K562 (cell line): ENCODE measurements at regions not wholly inside any gene's neighbourhood (a gene's known extent, or its start where the extent isn't known, plus 50 kb on each side); places are given as distances from the start of the nearest gene placed in this dataset.

Experiments used
- ATAC-seq: fragments of 200-7000 bp; cut with Tn5 transposase; 3 replicates; pipeline ENCODE4 v1.9.1; 2020; ENCODE audit warnings: moderate library complexity
- BruUV-seq: library from RNA; stranded (reverse); fragments of 400-500 nt; replicated peaks from 2 replicates; lab custom pipeline; 2021; lab: Mats Ljungman, UMichigan
- CTCF ChIA-PET: fragments of 300-600 bp; formaldehyde crosslinking; extraction: SDS; loops from one replicate; lab custom pipeline; 2021; ENCODE audit warnings: low intra/inter-chr PET ratio; lab: Yijun Ruan, JAX
- POLR2A ChIA-PET: fragments of 300-600, 350-650 bp; sonication (Branson Sonifier 250); formaldehyde crosslinking; extraction: SDS; loops from one replicate; lab custom pipeline; 2021; ENCODE audit warnings: antibody characterized with exemption, inconsistent platforms; lab: Yijun Ruan, JAX
- DNase-seq, 4 experiments: peaks; one replicate each; pipeline versions ENCODE4 v3.0.0 to v3.0.0-alpha.2; 2011 to 2018; ENCODE audit warnings: low spot score in 3 of 4, mixed read lengths in 3 of 4; ENCODE audit errors: extremely low read depth in 1 of 4
- FAIRE-seq: peaks from 2 replicates; lab custom pipeline; 2011; peaks lifted over from hg19 to GRCh38; lab: Jason Lieb, UNC
- H2AFZ ChIP-seq: 2 replicates; pipeline ENCODE4 v1.6.0; 2011; ENCODE audit warnings: low read depth, low read length, control low read depth, inconsistent platforms
- H3K27ac ChIP-seq: fragments of 200-600 bp; 3 replicates; pipeline ENCODE4 v1.8.0; 2011; ENCODE audit warnings: low read depth, mild to moderate bottlenecking, control low read depth, inconsistent platforms, low read length, moderate library complexity, mixed read lengths; ENCODE audit errors: extremely low read depth
- H3K27me3 ChIP-seq, 2 experiments: fragments of 300-600 bp in 1 of 2; 2 replicates in 1 of 2; 3 replicates in 1 of 2; pipeline versions ENCODE4 v1.6.0 to v1.8.0; 2011; ENCODE audit warnings: inconsistent platforms in 2 of 2, low read length in 2 of 2, mild to moderate bottlenecking in 1 of 2, mixed read lengths in 1 of 2, moderate library complexity in 1 of 2; ENCODE audit not compliant: control insufficient read depth in 2 of 2, insufficient read depth in 2 of 2
- H3K36me3 ChIP-seq: fragments of 300-600 bp; 3 replicates; pipeline ENCODE4 v1.8.0; 2011; ENCODE audit warnings: mild to moderate bottlenecking, low read length, inconsistent platforms; ENCODE audit not compliant: control insufficient read depth, insufficient read depth
- H3K4me1 ChIP-seq, 2 experiments: fragments of 200-600 bp in 1 of 2; replicated peaks in 1 of 2; 2 replicates in 1 of 2; 3 replicates in 1 of 2; pipeline versions ENCODE4 v1.5.1 to v1.8.0; 2011; ENCODE audit warnings: inconsistent platforms in 2 of 2, low read length in 2 of 2, mild to moderate bottlenecking in 1 of 2, mixed read lengths in 1 of 2, moderate library complexity in 1 of 2; ENCODE audit not compliant: control insufficient read depth in 2 of 2, insufficient read depth in 2 of 2
- H3K4me2 ChIP-seq: 2 replicates; pipeline ENCODE4 v1.6.1; 2011; ENCODE audit warnings: low read length, control low read depth, inconsistent platforms, mixed read lengths; ENCODE audit not compliant: insufficient read depth
- H3K4me3 ChIP-seq: fragments of 200-600 bp; sonication (generic), shearing (Covaris generic); 2 replicates; pipeline ENCODE4 v1.5.1; 2016; ENCODE audit warnings: control low read depth, inconsistent platforms
- H3K79me2 ChIP-seq: fragments of 200-600 bp; 3 replicates; pipeline ENCODE4 v1.8.0; 2011; ENCODE audit warnings: low read length, inconsistent platforms; ENCODE audit not compliant: control insufficient read depth, insufficient read depth
- H3K9ac ChIP-seq, 2 experiments: 2 replicates each; pipeline versions ENCODE4 v1.6.0 to v1.6.1; 2011; ENCODE audit warnings: low read depth in 2 of 2, low read length in 2 of 2, control low read depth in 1 of 2, inconsistent platforms in 1 of 2, mild to moderate bottlenecking in 1 of 2, mixed read lengths in 1 of 2; ENCODE audit not compliant: insufficient read depth in 1 of 2
- H3K9me1 ChIP-seq: one replicate; pipeline ENCODE4 v1.6.0; 2011; ENCODE audit warnings: inconsistent platforms, mild to moderate bottlenecking, low read length, moderate library complexity; ENCODE audit not compliant: control insufficient read depth, insufficient read depth
- H3K9me3 ChIP-seq: replicated peaks from 2 replicates; pipeline ENCODE4 v1.5.1; 2011; ENCODE audit warnings: low read depth, low read length, inconsistent platforms; ENCODE audit not compliant: control insufficient read depth, insufficient read depth
- H4K20me1 ChIP-seq: replicated peaks from 2 replicates; pipeline ENCODE4 v1.6.1; 2011; ENCODE audit warnings: low read length, inconsistent platforms, mixed read lengths; ENCODE audit not compliant: control insufficient read depth, insufficient read depth
- CHAMP1 ChIP-seq: fragments of 450-650 bp; IDR thresholded peaks from 2 replicates; pipeline ENCODE4 v1.6.1; 2016; ENCODE audit warnings: mild to moderate bottlenecking
- ETS1 ChIP-seq: conservative IDR thresholded peaks from 2 replicates; pipeline ENCODE4 v1.6.1; 2011; ENCODE audit warnings: low read depth, mild to moderate bottlenecking, low read length; ENCODE audit not compliant: control insufficient read depth
- MGA ChIP-seq: fragments of 450-650 bp; IDR thresholded peaks from 2 replicates; pipeline ENCODE4 v1.6.1; 2016; ENCODE audit warnings: mild to moderate bottlenecking, moderate library complexity
- SRSF9 ChIP-seq: fragments of 200-400 bp; formaldehyde crosslinking; IDR thresholded peaks from 2 replicates; pipeline ENCODE4 v1.6.1; 2017; ENCODE audit warnings: low read depth, low read length, borderline replicate concordance
- USF1 ChIP-seq: sonication (generic); formaldehyde crosslinking; IDR thresholded peaks from 2 replicates; pipeline ENCODE4 v1.9.0; 2022; ENCODE audit warnings: mild to moderate bottlenecking, missing genetic modification reagents
- ZNF217 ChIP-seq: sonication (generic); formaldehyde crosslinking; IDR thresholded peaks from 2 replicates; pipeline ENCODE4 v1.8.0; 2022; ENCODE audit warnings: mild to moderate bottlenecking, missing genetic modification reagents
- WGBS: fragments of 100-300 bp; shearing (Covaris generic); methylation state at CpG from one replicate; pipeline ENCODE4 v1.1.6; 2016; ENCODE audit warnings: low coverage, mixed read lengths; ENCODE audit not compliant: insufficient coverage; ENCODE audit errors: missing lambda C conversion rate; 5-methylcytosine and 5-hydroxymethylcytosine counted together
- in situ Hi-C: fragments of 300-500 bp; cut with MboI; formaldehyde crosslinking; loops from 4 replicates; pipeline ENCODE4 v1.15.0; 2018; ENCODE audit warnings: inconsistent platforms, mixed read lengths
- intact Hi-C: fragments of 100-400 bp; cut with micrococcal nuclease; formaldehyde crosslinking; loops from 2 replicates; pipeline ENCODE4 v1.14.2; 2022

GRCh38 chr7:10015687-10016086 is 958.0 kb upstream of the PHF14 start:
- Histone ChIP-seq H3K9ac (no peak overlapping the region), H3K4me2 (no peak overlapping the region), H3K79me2 (no peaks in the 10 kb centered on the region), H3K4me1 (no peaks in the 10 kb centered on the region), H3K36me3 (no peaks in the 10 kb centered on the region), H3K9me1 (no peaks in the 10 kb centered on the region), H3K27me3 (no peaks in the 10 kb centered on the region), H2AFZ (no peak overlapping the region), H3K9me3 (peaks cover 1% of the 10 kb centered on the region; the same call in 1 of the 2 replicates), H3K4me3 (no peak overlapping the region), H3K27ac (no peak overlapping the region), H4K20me1 (no peaks in the 10 kb centered on the region)
- BruUV-seq = no TSS peak
- no peak for ATAC-seq
- no peak for FAIRE-seq
- in situ Hi-C loops (no loop called here), intact Hi-C loops (no loop called here)
- no peak for DNase-seq
- ChIA-PET POLR2A (no interaction called here), CTCF (no interaction called here)
- 9% methylated on average over 1 of the region's 1 CpG for WGBS
- TF ChIP-seq ZNF217 (no peak), SRSF9 (no peak), ETS1 (no peak), CHAMP1 (no peak), USF1 (CRISPR knock-in tag) (no peak), MGA (no peak)
